Hepatocyte (in vitro differentiated cells): ENCODE measurements at regions not wholly inside any gene's neighbourhood (a gene's known extent, or its start where the extent isn't known, plus 50 kb on each side); places are given as distances from the start of the nearest gene placed in this dataset.

Experiments
- DNase-seq: peaks from one replicate; pipeline ENCODE4 v3.0.0-alpha.2; 2016; ENCODE audit warnings: low spot score
- H2AFZ ChIP-seq: fragments of 200-600 bp; sonication (generic); 2 replicates; pipeline ENCODE4 v1.6.0; 2016; ENCODE audit warnings: antibody characterized with exemption, mild to moderate bottlenecking
- H3K27ac ChIP-seq: fragments of 200-600 bp; sonication (generic); 2 replicates; pipeline ENCODE4 v1.5.1; 2016; ENCODE audit warnings: mild to moderate bottlenecking
- H3K27me3 ChIP-seq: fragments of 200-600 bp; sonication (generic); 2 replicates; pipeline ENCODE4 v1.6.1; 2016
- H3K36me3 ChIP-seq: fragments of 200-600 bp; sonication (generic); replicated peaks from 2 replicates; pipeline ENCODE4 v1.5.1; 2016; ENCODE audit warnings: low read depth; ENCODE audit not compliant: insufficient read depth
- H3K4me1 ChIP-seq: fragments of 200-600 bp; sonication (generic); 2 replicates; pipeline ENCODE4 v1.5.1; 2016; ENCODE audit warnings: mild to moderate bottlenecking, moderate library complexity; ENCODE audit not compliant: insufficient read depth
- H3K4me2 ChIP-seq: fragments of 200-600 bp; sonication (generic); 2 replicates; pipeline ENCODE4 v1.6.0; 2016
- H3K4me3 ChIP-seq: fragments of 200-600 bp; sonication (generic); 2 replicates; pipeline ENCODE4 v1.5.1; 2016; ENCODE audit warnings: mild to moderate bottlenecking
- H3K79me2 ChIP-seq: fragments of 200-600 bp; sonication (generic); 2 replicates; pipeline ENCODE4 v1.6.0; 2017; ENCODE audit warnings: mild to moderate bottlenecking
- H3K9me2 ChIP-seq: fragments of 200-600 bp; sonication (generic); replicated peaks from 2 replicates; pipeline ENCODE4 v1.6.0; 2017; ENCODE audit warnings: mild to moderate bottlenecking; ENCODE audit not compliant: insufficient read depth
- H3K9me3 ChIP-seq: fragments of 200-600 bp; sonication (generic); 2 replicates; pipeline ENCODE4 v1.5.1; 2016; ENCODE audit warnings: low read depth, mild to moderate bottlenecking
- H4K20me1 ChIP-seq: fragments of 200-600 bp; sonication (generic); 2 replicates; pipeline ENCODE4 v1.6.0; 2016; ENCODE audit warnings: mild to moderate bottlenecking; ENCODE audit not compliant: insufficient read depth, poor library complexity, severe bottlenecking
- EZH2 ChIP-seq: fragments of 200-600 bp; sonication (generic); IDR thresholded peaks from 2 replicates; pipeline ENCODE4 v1.6.1; 2016; ENCODE audit warnings: antibody characterized with exemption, mild to moderate bottlenecking, borderline replicate concordance
- EZH2phosphoT487 ChIP-seq: fragments of 200-600 bp; sonication (generic); IDR thresholded peaks from one replicate; pipeline ENCODE4 v1.6.1; 2018; ENCODE audit warnings: antibody characterized with exemption, mild to moderate bottlenecking, low read depth, moderate library complexity; ENCODE audit not compliant: unreplicated experiment, severe bottlenecking
- WGBS: methylation state at CpG from one replicate; pipeline ENCODE4 v1.1.6; 2016; ENCODE audit warnings: low lambda C conversion rate; ENCODE audit errors: missing lambda C conversion rate; 5-methylcytosine and 5-hydroxymethylcytosine counted together
- TF ChIP-seq, protein P1 (sequence below): fragments of 200-600 bp; sonication (generic); IDR thresholded peaks from 2 replicates; pipeline ENCODE4 v1.5.1; 2016; ENCODE audit warnings: antibody characterized with exemption, mild to moderate bottlenecking; ENCODE audit not compliant: poor library complexity

DNA sequence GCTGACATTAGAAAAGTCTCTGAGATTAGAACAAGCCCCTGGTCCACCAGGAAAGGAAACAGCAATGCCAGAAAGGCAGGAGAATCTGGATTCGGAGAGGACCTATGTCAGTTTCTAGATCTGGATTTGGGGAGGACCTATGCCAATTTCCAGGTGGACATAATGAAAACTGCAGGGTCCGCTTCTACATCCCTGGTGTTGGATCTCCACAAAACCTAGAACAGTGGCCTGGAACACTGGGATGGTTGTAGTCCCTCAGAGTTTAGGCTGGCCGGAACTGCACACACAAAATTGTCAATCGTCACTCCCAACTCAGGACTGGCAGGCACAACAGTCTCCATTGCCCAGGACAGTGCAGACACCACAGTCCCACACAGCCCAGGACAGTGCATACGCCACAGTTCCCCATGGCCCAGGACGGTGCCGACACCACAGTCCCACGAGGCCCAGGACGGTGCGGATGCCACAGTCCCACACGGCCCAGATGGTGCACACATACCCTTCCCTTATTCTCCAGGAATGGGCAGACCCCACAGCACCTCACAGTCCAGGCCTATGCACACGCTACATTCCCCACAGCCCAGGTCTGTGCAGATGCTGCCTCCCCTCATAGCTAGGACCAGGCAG lies 341.7 kb downstream of the UQCRFS1 start:
- H3K4me2 ChIP-seq, result no peak overlapping the region
- H3K79me2 ChIP-seq, result no peaks in the 10 kb centered on the region
- DNase-seq, result no peak
- no peak overlapping the region for H3K27ac ChIP-seq
- 94% methylated on average over 12 of the region's 12 CpGs for WGBS
- H3K27me3 ChIP-seq, result no peaks in the 10 kb centered on the region
- H3K9me3 ChIP-seq, result no peaks in the 10 kb centered on the region
- H3K9me2 ChIP-seq, result no peaks in the 10 kb centered on the region
- no peaks in the 10 kb centered on the region for H3K36me3 ChIP-seq
- TF ChIP-seq EZH2phosphoT487, result no peak
- TF ChIP-seq EZH2, result no peak
- TF ChIP-seq, protein P1, sequence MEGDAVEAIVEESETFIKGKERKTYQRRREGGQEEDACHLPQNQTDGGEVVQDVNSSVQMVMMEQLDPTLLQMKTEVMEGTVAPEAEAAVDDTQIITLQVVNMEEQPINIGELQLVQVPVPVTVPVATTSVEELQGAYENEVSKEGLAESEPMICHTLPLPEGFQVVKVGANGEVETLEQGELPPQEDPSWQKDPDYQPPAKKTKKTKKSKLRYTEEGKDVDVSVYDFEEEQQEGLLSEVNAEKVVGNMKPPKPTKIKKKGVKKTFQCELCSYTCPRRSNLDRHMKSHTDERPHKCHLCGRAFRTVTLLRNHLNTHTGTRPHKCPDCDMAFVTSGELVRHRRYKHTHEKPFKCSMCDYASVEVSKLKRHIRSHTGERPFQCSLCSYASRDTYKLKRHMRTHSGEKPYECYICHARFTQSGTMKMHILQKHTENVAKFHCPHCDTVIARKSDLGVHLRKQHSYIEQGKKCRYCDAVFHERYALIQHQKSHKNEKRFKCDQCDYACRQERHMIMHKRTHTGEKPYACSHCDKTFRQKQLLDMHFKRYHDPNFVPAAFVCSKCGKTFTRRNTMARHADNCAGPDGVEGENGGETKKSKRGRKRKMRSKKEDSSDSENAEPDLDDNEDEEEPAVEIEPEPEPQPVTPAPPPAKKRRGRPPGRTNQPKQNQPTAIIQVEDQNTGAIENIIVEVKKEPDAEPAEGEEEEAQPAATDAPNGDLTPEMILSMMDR, result no peak
- H3K4me1 ChIP-seq, result no peaks in the 10 kb centered on the region
- no peak overlapping the region for H3K4me3 ChIP-seq
- H2AFZ ChIP-seq, result no peak overlapping the region
- H4K20me1 ChIP-seq, result no peaks in the 10 kb centered on the region

DNA sequence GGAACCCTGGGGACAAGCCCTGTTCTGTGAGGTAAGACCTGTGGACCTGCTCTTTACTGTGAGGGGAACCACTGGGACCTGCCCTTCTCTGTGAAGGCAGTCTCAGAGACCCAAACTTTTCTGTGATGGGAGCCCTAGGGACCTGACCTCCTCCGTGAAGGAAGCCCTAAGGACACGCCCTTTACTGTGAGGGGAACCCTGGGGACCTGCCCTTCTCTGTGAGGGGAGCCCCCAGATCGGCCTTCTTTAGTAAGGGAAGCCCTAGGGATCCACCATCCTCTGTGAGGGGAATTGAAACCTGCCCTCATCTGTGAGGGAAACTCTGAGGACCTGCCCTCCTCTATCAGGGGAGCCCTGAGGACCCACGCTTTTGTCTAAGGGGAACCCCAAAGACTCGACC lies 343.5 kb downstream of the UQCRFS1 start:
- Histone ChIP-seq H3K36me3 (no peaks in the 10 kb centered on the region), H3K27me3 (no peaks in the 10 kb centered on the region), H3K4me1 (no peaks in the 10 kb centered on the region), H3K4me3 (no peak overlapping the region), H4K20me1 (no peaks in the 10 kb centered on the region), H3K9me2 (no peaks in the 10 kb centered on the region), H3K9me3 (no peaks in the 10 kb centered on the region), H3K27ac (no peak overlapping the region), H2AFZ (no peak overlapping the region), H3K79me2 (no peaks in the 10 kb centered on the region), H3K4me2 (no peak overlapping the region)
- 75% methylated on average over 5 of the region's 5 CpGs for WGBS
- no peak for DNase-seq
- no peak for TF ChIP-seq EZH2
- TF ChIP-seq, protein P1, result no peak
- TF ChIP-seq EZH2phosphoT487, result no peak

- 87% methylated on average over 9 of the region's 9 CpGs for WGBS
- no peak overlapping the region for H3K27ac ChIP-seq
- no peak overlapping the region for H2AFZ ChIP-seq
- no peaks in the 10 kb centered on the region for H3K36me3 ChIP-seq
- H3K4me3 ChIP-seq, result no peak overlapping the region
- H3K9me3 ChIP-seq, result no peaks in the 10 kb centered on the region
- DNase-seq, result no peak
- H3K4me1 ChIP-seq, result no peaks in the 10 kb centered on the region
- H3K27me3 ChIP-seq, result no peaks in the 10 kb centered on the region
- no peaks in the 10 kb centered on the region for H3K79me2 ChIP-seq
- no peak overlapping the region for H3K4me2 ChIP-seq
- no peaks in the 10 kb centered on the region for H4K20me1 ChIP-seq
- TF ChIP-seq EZH2phosphoT487, result no peak
- no peaks in the 10 kb centered on the region for H3K9me2 ChIP-seq
These were observed 344.1 kb downstream of the UQCRFS1 start for GRCh38 chr19:28868836-28869235.

GRCh38 chr19:28867978-28868377 lies 345.0 kb downstream of the UQCRFS1 start:
- no peak for TF ChIP-seq EZH2phosphoT487
- no peak for TF ChIP-seq EZH2
- TF ChIP-seq, protein P1, result no peak
- Histone ChIP-seq H3K4me2 (no peak overlapping the region), H3K36me3 (no peaks in the 10 kb centered on the region), H4K20me1 (no peaks in the 10 kb centered on the region), H3K4me3 (no peak overlapping the region), H3K4me1 (no peaks in the 10 kb centered on the region), H3K9me3 (no peaks in the 10 kb centered on the region), H3K27ac (no peak overlapping the region), H3K27me3 (no peaks in the 10 kb centered on the region), H3K9me2 (no peaks in the 10 kb centered on the region), H3K79me2 (no peaks in the 10 kb centered on the region), H2AFZ (no peak overlapping the region)
- 93% methylated on average over 4 of the region's 4 CpGs for whole genome bisulfite sequencing
- no peak for DNase-seq
